Mucosa of descending colon (tissue), 3 donors: ENCODE measurements at regions not wholly inside any gene's neighbourhood (a gene's known extent, or its start where the extent isn't known, plus 50 kb on each side); places are given as distances from the start of the nearest gene placed in this dataset.
A peak's percentile ranks its signal among the peaks of the same experiment; 100 is the strongest.

Experiments used
- ATAC-seq: fragments of 200-7000 bp; cut with Tn5 transposase; one replicate; pipeline ENCODE4 v1.9.1; 2020; ENCODE audit warnings: mild to moderate bottlenecking, moderate library complexity
- DNase-seq, 3 donors: peaks; one replicate each; pipeline ENCODE4 v3.0.0-alpha.2; 2020
- H3K36me3 ChIP-seq: fragments of 200-600 bp; one replicate; pipeline ENCODE4 v1.8.0; 2021; ENCODE audit warnings: low read depth, mild to moderate bottlenecking
- H3K4me1 ChIP-seq: fragments of 200-600 bp; one replicate; pipeline ENCODE4 v1.8.0; 2021; ENCODE audit warnings: low read depth, mild to moderate bottlenecking
- H3K4me3 ChIP-seq: fragments of 200-600 bp; one replicate; pipeline ENCODE4 v1.8.0; 2021; ENCODE audit warnings: mild to moderate bottlenecking
- H3K9me3 ChIP-seq: fragments of 200-600 bp; one replicate; pipeline ENCODE4 v1.8.0; 2021; ENCODE audit warnings: mild to moderate bottlenecking
- CTCF ChIP-seq: fragments of 200-600 bp; IDR thresholded peaks from one replicate; pipeline ENCODE4 v1.8.0; 2022; ENCODE audit warnings: antibody characterized with exemption, mild to moderate bottlenecking
- intact Hi-C, 2 donors: fragments of 100-400 bp; cut with DNase I in 1 of 2; cut with micrococcal nuclease in 1 of 2; formaldehyde crosslinking; loops; one replicate each; pipeline versions ENCODE4 v1.11.0 to v1.11.1; 2022; cut with DNase I, micrococcal nuclease
- donor health status: DM: no; HTN: no; CAD: no; lungs with moderate emphysema.
- donor health status: DM: no; HTN: no; CAD: no.
- donor health status: DM: no; HTN: yes; CAD: no.

GRCh38 chr7:131691454-131692130 lies 135.2 kb upstream of the PODXL start:
- DNase-seq, result no peak
- no peaks in the 10 kb centered on the region for H3K36me3 ChIP-seq
- no peak overlapping the region for H3K4me3 ChIP-seq
- no peak for TF ChIP-seq CTCF
- H3K4me1 ChIP-seq, result peaks cover 7% of the 10 kb centered on the region
- no peak for ATAC-seq
- intact Hi-C loops, result no loop called here
- H3K9me3 ChIP-seq, result no peaks in the 10 kb centered on the region

- intact Hi-C loops, result no loop called here
- no peak for DNase-seq
- Histone ChIP-seq H3K36me3 (no peaks in the 10 kb centered on the region), H3K4me3 (no peak overlapping the region), H3K9me3 (no peaks in the 10 kb centered on the region), H3K4me1 (peaks cover 7% of the 10 kb centered on the region)
- TF ChIP-seq CTCF, result no peak
- no peak for ATAC-seq
These were observed 134.0 kb upstream of the PODXL start for GRCh38 chr7:131690441-131690840.

- no peak for DNase-seq
- H3K9me3 ChIP-seq, result no peaks in the 10 kb centered on the region
- H3K4me3 ChIP-seq, result no peak overlapping the region
- intact Hi-C loops, result loop anchor here in 1 of 2 donors (10.0 kb wide), 1 partner anchor 895 kb away; no protein-coding TSS in a partner anchor
- ATAC-seq, result no peak
- TF ChIP-seq CTCF, result no peak
- H3K36me3 ChIP-seq, result no peaks in the 10 kb centered on the region
- H3K4me1 ChIP-seq, result peaks cover 7% of the 10 kb centered on the region
These were observed 133.3 kb upstream of the PODXL start for GRCh38 chr7:131689662-131690234.

DNA sequence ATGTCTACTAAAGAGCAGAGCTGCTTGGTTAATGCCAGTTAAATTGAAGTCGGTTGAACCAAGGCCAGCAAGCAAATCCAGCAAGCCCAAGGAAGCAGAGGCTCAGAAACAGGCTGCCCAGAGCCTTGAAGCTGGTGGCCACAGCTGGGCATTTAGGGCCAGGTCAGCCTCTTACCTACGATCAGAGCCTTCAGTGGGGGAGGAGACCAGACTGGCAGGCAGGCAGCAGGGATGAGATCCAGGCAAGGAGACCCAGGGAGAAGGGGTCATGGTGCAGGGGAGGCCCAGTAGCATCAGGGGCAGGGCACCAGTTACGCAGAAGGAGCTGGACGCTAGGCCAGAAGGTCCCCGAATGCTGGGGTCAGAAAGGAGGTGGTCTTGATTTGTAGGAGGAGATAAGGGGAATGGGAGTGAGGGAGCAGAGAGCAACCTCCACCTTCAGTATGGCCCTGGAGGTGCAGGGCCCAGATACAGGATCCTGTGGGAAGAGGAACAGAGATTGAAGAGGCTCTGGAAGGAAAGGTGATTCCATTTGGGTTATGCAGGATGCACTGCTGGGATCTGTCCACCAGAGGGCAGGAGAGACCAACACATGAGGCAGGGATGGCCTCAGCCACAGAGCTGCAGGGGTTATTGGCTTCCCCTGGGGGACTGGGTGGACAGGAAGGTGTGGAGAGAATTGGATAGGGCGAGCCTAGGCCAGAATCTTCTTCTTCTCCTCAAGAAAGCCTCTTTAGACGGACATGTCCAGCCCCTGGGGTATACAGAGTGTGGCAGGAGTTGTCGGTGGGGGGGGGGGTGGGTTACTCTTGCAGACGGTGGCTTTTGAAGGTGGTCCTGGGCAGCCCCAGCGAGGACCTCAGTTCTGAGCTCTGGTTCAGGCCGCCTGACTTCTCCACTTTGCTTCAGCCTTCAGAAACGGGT lies 132.6 kb upstream of the PODXL start:
- intact Hi-C loops, result loop anchor here in 1 of 2 donors (10.0 kb wide), 1 partner anchor 896 kb away; no protein-coding TSS in a partner anchor

More for the DNA sequence above, 132.6 kb upstream of the PODXL start:
- Histone ChIP-seq H3K4me1 (peaks cover 7% of the 10 kb centered on the region), H3K9me3 (no peaks in the 10 kb centered on the region), H3K36me3 (no peaks in the 10 kb centered on the region), H3K4me3 (no peak overlapping the region)
- ATAC-seq (peak; percentile 79), DNase-seq (peak in 2 of 3 donors; percentile 72)
- peak; percentile 86 for TF ChIP-seq CTCF
